ENCODE measurements at regions not wholly inside any gene's neighbourhood (a gene's known extent, or its start where the extent isn't known, plus 50 kb on each side); places are given as distances from the start of the nearest gene placed in this dataset.

DNA sequence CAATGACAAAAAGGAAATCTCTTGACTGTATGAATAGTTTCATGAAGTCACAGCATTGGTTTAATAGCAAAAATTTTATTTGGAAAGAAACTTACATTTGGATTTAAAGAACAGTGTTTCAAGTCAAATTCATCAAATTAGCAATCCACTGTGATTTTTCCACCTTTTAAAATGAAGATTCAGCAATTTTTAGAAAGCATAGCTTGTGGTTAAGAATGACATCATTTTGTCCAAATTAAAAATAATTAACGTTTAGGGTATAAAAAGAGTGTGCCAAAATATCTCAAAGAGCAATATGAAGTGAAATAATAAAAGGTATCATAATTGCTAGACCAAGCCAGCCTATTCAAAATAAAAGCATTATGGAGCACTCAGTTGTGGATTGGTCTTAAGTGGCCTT is 114.6 kb downstream of the PAX1 start:
- DNase-seq (ENCODE audit: low spot score): no peak
- Histone ChIP-seq H3K4me3 (no peak overlapping the region), H3K27me3 (no peaks in the 10 kb centered on the region), H3K36me3 (no peaks in the 10 kb centered on the region), H3K4me1 (no peaks in the 10 kb centered on the region), H3K9me3 (no peaks in the 10 kb centered on the region), H3K27ac (no peak overlapping the region)
- TF ChIP-seq, protein P1, sequence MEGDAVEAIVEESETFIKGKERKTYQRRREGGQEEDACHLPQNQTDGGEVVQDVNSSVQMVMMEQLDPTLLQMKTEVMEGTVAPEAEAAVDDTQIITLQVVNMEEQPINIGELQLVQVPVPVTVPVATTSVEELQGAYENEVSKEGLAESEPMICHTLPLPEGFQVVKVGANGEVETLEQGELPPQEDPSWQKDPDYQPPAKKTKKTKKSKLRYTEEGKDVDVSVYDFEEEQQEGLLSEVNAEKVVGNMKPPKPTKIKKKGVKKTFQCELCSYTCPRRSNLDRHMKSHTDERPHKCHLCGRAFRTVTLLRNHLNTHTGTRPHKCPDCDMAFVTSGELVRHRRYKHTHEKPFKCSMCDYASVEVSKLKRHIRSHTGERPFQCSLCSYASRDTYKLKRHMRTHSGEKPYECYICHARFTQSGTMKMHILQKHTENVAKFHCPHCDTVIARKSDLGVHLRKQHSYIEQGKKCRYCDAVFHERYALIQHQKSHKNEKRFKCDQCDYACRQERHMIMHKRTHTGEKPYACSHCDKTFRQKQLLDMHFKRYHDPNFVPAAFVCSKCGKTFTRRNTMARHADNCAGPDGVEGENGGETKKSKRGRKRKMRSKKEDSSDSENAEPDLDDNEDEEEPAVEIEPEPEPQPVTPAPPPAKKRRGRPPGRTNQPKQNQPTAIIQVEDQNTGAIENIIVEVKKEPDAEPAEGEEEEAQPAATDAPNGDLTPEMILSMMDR (IDR thresholded peaks at IDR 0.05): no peak

DNA sequence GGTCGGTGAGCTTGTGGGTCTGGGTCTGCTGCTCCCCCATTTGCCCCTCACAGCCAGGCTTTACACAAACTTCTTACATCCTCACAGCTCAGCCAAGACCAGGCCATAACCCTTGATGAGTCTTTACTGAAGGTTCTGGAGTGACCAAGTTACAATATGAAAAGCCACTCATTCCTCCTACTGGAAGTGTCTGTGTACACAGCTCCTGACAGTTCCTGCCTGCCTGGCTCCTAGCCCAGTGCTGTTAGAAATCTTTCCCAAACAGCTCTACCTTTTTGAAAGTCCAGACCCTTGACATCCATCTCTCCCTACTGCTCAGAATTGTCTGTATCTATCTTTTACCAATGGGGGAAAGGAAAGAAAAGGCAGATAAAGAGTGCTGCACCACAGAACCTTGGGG is 106.9 kb downstream of the PAX1 start:
- Histone ChIP-seq H3K9me3 (no peaks in the 10 kb centered on the region), H3K4me3 (no peak overlapping the region), H3K36me3 (no peaks in the 10 kb centered on the region), H3K4me1 (no peaks in the 10 kb centered on the region), H3K27me3 (no peaks in the 10 kb centered on the region), H3K27ac (no peak overlapping the region)
- DNase-seq (ENCODE audit: low spot score): no peak
- TF ChIP-seq, protein P1 (IDR thresholded peaks at IDR 0.05): no peak

DNA sequence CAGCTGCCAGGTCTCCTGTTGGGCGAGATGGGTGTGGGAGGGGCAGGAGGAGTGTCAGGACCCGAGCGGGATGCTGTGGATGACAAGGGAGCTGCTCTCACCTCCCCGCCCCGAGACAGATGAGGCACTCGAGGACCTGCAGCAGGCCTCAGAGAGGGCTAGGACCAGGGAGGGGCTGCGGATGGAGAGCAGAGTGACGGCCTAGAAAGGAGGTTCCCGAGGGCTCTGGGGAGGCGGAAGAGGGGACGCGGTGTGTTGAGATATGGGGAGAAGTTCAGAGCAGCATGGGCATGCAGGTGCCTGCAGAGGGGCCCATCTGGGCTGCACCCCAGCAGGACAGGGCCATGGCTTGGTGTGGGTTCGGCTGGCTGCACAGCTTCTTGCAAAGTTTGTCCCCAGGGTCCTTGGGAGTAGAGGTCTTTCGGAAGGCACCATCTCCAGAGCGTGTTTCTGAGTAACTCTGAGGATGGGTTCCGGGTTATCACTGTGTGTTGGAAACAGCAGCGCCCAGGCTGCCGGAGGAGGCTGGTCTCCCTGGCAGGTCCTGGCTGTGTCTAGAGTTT is 104.6 kb downstream of the PAX1 start:
- H3K4me1 ChIP-seq: no peaks in the 10 kb centered on the region
- no peak for DNase-seq (ENCODE audit: low spot score)
- H3K9me3 ChIP-seq: no peaks in the 10 kb centered on the region
- no peaks in the 10 kb centered on the region for H3K36me3 ChIP-seq
- no peaks in the 10 kb centered on the region for H3K27me3 ChIP-seq
- no peak overlapping the region for H3K27ac ChIP-seq
- no peak overlapping the region for H3K4me3 ChIP-seq
- TF ChIP-seq, protein P1 (IDR thresholded peaks at IDR 0.05): no peak

DNA sequence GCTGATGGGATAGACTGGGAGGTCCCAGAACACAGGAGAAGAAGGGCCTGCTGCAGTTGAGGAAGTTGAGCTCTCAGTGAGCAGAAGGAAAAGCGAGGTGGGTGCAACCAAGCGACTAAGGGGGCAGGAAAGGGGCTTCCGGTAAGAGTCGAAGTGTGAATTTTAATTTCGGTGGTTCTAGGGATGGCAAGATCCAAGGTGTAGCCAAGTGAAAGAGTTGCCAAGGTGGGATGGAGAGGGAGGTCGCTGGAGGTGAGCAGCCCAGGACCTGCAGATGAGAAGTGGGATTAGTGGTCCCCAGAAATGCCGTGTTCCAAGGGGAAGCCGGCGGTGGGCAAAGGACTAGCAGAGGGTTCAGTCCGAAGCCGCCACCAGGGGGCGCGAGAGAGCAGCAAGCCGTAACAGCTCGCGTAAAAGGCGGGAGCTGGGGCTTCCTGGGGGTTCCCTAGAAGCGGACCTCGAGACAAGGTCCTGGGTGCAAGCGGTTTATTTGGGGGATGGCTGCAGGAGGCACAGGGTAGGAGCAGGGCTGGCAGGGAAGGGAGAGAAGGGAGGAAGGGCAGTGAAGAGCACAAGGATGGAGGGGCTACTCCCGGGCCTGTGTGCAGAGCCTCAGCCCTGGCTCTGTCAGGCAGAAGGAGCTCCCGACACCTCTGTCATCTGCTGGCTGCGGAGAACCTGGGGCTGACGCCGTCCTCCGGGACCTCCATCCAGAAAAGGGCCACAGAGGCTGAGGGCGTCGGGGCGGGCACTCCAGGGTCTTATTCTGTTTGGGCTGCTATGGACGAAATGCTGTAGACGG is 103.6 kb downstream of the PAX1 start:
- no peaks in the 10 kb centered on the region for H3K4me1 ChIP-seq
- no peaks in the 10 kb centered on the region for H3K27me3 ChIP-seq
- DNase-seq (ENCODE audit: low spot score): no peak
- H3K36me3 ChIP-seq: no peaks in the 10 kb centered on the region
- H3K9me3 ChIP-seq: no peaks in the 10 kb centered on the region
- TF ChIP-seq, protein P1 (IDR thresholded peaks at IDR 0.05): peak; percentile 26 to 83
- H3K27ac ChIP-seq: no peak overlapping the region
- no peak overlapping the region for H3K4me3 ChIP-seq

DNA sequence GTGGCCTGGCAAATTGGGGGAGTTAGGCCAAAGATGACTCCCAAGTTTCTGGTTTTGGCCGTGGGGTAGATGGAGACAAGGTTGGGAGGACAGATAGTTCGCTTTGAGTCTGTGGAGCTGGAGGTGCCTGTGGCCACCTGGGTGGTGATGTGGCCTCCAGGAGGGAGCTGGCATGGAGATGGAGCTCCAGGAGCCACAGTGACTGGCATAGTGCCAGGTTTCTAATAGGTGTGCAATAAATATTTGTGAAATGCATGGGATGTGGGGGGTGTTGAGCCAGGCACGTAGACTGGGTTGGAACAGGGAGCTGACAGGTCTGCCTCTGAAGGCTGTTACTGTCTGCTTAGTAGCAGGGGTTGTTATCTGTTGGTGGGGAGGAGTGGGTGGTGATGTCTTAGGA is 102.7 kb downstream of the PAX1 start:
- TF ChIP-seq, protein P1 (IDR thresholded peaks at IDR 0.05): no peak
- DNase-seq (ENCODE audit: low spot score): no peak
- H3K4me3 ChIP-seq: no peak overlapping the region
- H3K36me3 ChIP-seq: no peaks in the 10 kb centered on the region
- no peaks in the 10 kb centered on the region for H3K27me3 ChIP-seq
- no peaks in the 10 kb centered on the region for H3K4me1 ChIP-seq
- H3K9me3 ChIP-seq: no peaks in the 10 kb centered on the region
- H3K27ac ChIP-seq: no peak overlapping the region
